ENCODE measurements at regions not wholly inside any gene's neighbourhood (a gene's known extent, or its start where the extent isn't known, plus 50 kb on each side); places are given as distances from the start of the nearest gene placed in this dataset.

- TF ChIP-seq, protein P1, sequence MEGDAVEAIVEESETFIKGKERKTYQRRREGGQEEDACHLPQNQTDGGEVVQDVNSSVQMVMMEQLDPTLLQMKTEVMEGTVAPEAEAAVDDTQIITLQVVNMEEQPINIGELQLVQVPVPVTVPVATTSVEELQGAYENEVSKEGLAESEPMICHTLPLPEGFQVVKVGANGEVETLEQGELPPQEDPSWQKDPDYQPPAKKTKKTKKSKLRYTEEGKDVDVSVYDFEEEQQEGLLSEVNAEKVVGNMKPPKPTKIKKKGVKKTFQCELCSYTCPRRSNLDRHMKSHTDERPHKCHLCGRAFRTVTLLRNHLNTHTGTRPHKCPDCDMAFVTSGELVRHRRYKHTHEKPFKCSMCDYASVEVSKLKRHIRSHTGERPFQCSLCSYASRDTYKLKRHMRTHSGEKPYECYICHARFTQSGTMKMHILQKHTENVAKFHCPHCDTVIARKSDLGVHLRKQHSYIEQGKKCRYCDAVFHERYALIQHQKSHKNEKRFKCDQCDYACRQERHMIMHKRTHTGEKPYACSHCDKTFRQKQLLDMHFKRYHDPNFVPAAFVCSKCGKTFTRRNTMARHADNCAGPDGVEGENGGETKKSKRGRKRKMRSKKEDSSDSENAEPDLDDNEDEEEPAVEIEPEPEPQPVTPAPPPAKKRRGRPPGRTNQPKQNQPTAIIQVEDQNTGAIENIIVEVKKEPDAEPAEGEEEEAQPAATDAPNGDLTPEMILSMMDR (IDR thresholded peaks at IDR 0.05): no peak
- TF ChIP-seq POLR2A (IDR thresholded peaks at IDR 0.05) (no peak), POLR2AphosphoS5 (IDR thresholded peaks at IDR 0.05; ENCODE audit: insufficient read depth in 1 of 2, low read depth in 1 of 2) (no peak)
Measured at GRCh38 chr11:116144387-116144958, 628.3 kb downstream of the BUD13 start.
